IPS-NIHi7 (cell line): ENCODE measurements at regions not wholly inside any gene's neighbourhood (a gene's known extent, or its start where the extent isn't known, plus 50 kb on each side); places are given as distances from the start of the nearest gene placed in this dataset.
A peak's percentile ranks its signal among the peaks of the same experiment; 100 is the strongest.
"Not testable (repeated sequence)": the region's sequence is repeated elsewhere in the genome, so short reads cannot be mapped to it uniquely, and the experiment has no call there.

Experiments
- DNase-seq: peaks from one replicate; pipeline ENCODE4 v3.0.0; 2012; ENCODE audit warnings: mixed read lengths; ENCODE audit errors: extremely low spot score

GRCh38 chr12:46548605-46549071 is 176.1 kb upstream of the SLC38A2 start:
- no peak for DNase-seq

GRCh38 chr12:46547421-46548354 is 175.1 kb upstream of the SLC38A2 start:
- no peak for DNase-seq

DNA sequence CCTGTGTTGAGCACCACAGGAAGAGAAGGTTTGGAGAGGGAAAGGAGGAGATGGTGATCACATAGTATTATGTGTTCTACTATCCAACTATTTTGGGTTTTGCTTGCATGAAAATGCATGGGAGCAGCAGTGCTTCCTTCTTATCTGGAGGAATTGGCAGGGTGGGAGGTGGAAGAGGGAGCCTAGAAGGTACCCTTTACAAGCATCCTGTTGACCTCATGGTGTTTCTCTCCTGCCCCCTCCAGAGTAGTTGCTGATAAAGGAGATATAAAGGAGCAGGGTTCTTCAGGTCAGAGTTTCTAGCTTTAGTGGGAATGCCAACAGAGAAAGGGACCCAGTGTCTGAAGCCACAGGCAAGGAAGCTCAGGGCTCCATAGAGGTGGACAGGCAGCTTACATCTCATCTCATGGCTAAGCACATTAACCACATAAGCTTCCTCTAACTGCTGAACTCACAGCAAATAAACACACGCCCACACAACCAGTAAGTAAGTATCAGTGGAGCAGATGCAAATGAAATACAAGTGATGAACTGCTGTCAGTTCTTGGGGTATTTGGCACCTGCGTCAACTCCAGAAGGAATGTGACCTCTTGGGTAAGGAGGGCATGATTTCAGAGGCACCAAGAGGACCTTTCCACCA is 174.2 kb upstream of the SLC38A2 start:
- DNase-seq: no peak

DNA sequence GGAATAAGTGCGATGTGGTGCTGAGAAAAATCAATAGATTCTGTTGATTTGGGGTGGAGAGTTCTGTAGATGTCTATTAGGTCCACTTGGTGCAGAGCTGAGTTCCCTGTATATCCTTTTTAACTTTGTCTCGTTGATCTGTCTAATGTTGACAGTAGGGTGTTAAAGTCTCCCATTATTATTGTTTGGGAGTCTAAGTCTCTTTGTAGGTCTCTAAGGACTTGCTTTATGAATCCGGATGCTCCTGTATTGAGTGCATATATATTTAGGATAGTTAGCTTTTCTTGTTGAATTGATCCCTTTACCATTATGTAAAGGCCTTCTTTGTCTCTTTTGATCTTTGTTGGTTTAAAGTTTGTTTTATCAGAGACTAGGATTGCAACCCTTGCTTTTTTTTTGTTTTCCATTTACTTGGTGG is 170.8 kb upstream of the SLC38A2 start:
- DNase-seq: not testable (repeated sequence)

DNA sequence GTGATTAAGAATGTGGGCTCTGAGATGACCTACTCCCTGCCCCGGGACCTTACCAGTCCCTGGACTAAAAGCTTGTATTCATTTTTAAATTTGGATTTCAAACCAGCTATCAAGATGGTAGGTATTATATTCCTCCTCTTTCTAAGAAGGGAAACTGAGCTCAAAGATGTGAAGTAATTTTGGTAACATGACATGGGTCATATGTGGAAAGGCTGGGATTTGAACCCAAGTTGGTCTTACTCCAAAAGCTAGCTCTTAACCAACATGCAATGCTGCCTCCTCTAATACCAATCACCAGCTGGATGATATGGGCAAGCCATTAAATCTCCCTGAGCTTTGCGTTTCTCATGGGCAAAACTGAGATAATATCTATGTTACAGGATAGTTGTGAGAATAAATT is 166.4 kb upstream of the SLC38A2 start:
- DNase-seq: no peak

DNA sequence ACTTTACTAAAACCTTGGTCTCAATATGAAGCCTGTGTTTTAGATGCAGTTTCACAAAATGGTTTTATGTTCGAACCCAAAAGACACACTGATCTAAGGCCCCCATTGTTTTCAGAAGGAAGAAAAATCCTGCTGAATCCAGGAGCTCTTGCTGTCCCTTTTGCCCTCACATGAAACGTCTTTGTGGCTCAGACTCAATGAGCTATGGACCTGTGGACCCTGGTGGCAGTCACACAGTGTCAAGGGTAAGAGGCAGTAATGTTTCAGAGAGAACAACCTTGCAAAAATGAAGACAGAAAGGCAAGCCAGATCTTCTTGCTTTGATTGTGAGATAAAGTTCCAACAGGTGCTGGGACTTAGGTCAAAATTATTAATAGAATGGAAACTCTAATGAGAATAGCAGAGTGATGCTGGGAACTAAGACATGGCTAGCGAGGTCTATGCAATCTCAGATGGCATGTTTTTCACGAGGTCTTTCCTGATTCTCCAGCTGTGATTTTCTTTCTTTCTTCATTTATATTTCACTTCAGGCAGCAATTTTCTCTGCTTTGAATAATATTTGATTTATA is 164.9 kb upstream of the SLC38A2 start:
- no peak for DNase-seq

DNA sequence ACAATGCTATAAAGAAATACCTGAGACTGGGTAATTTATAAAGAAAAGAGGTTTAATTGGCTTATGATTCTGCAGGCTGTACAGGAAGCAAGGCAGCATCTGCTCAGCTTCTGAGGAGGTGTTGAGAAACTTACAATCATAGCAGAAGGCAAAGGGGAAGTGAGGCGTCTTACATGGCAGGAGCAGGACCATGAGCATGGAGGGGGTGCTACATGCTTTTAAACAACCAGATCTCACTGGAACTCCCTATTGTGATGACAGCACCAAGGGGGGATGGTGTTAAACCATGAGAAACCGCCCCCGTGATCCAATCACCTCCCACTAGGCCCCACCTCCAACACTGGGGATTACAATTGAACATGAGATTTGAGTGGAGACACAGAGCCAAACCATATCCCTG is 163.7 kb upstream of the SLC38A2 start:
- DNase-seq: not testable (repeated sequence)

DNA sequence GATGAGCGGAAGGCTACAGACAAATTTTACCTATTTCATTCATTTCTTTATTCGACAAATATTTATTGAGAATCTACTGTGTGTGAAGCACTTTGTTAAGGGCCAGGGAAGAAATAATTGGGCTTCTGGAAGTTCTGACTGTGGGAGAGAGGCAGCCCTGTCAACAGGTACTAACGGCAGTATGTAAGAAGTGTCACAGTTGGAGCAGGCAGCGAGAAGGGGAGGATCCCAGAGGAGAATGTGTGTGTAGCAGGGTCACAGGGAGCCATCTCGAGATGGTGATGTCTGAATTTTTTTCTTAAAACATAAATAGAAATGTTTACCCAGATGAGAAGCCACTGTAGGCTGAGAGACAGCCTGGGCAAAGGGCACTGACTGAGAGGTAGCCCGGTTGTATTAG is 163.3 kb upstream of the SLC38A2 start:
- no peak for DNase-seq

- no peak for DNase-seq
These were observed 162.8 kb upstream of the SLC38A2 start for GRCh38 chr12:46535376-46535775.

DNA sequence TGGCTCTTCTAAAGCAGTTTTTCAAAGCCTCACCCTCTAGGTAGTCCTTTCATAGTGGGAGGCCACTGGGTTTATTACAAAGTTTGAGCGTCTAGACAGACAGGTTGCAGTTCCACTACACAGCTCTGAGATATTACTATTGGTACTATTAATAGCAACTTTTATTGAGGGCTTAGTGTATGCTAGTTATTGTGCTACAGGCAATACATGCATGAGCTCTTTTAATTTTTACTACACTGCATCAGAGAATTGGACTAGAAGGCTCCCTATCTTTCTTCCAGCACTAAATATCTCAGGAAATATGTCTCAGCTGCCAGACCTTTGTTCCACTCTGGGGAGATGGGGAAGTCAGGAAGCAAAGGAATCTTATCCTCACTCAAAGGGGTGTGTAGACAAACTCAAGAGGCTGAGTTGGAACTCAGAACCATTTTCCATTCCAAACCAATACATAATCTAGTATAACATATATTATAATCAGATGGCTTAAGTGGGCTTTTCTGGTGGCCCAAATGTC is 161.8 kb upstream of the SLC38A2 start:
- DNase-seq: no peak

- no peak for DNase-seq
These were observed 161.2 kb upstream of the SLC38A2 start for GRCh38 chr12:46533723-46534122.

DNA sequence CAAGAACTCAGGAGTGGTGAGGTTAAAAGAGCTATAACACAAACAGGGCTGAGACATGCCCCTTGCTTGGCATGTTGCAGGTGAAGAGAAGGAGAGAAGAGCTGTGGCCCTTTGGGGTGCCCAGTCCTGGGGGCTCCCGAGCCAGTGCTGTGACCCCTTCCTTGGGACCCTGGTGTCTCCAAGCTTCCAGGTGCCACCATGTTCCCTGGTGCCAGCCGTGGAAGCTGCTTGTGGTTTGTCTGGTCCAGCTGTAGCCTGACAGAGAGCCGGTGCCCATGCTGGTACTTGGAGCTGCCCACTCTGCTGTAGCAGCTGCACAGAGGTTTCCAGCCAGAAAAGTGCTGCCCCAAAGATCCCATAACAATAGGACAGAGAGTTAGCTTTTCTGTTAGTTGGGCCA is 159.2 kb upstream of the SLC38A2 start:
- no peak for DNase-seq

DNA sequence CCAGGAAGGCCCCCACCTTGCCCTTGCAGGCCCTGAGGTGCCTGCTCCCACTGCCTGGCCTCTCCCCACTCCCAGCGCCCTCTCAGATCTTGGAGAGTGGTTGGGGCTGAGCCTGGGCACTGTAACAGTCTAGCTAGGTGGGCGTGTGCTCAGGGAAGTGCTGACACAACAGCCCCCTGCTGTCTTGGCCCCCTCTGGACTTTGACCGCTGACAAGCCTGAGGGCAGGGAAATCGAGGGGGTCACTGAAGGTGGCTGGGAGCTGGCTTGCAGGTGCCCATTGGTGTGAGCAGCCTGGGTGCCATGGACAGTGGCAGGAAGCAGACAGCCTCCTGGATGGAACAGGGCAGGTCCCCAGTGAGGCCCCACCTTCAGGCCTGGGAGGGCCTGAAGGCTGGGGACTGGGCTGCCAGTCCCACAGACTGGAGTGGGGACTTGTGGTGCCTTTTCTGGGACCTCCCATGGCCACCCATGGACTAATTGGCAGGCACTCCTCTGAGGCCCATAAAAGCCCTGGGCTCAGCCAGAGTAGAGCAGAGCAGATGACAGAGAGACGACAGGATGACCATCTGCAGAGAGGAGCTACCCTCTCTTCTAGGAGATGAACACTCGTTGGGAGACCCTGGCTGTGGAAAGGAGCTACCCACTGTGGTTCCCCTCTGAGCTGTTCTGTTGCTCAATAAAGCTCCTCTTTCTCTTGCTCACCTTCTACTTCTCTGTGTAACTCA is 158.6 kb upstream of the SLC38A2 start:
- no peak for DNase-seq

DNA sequence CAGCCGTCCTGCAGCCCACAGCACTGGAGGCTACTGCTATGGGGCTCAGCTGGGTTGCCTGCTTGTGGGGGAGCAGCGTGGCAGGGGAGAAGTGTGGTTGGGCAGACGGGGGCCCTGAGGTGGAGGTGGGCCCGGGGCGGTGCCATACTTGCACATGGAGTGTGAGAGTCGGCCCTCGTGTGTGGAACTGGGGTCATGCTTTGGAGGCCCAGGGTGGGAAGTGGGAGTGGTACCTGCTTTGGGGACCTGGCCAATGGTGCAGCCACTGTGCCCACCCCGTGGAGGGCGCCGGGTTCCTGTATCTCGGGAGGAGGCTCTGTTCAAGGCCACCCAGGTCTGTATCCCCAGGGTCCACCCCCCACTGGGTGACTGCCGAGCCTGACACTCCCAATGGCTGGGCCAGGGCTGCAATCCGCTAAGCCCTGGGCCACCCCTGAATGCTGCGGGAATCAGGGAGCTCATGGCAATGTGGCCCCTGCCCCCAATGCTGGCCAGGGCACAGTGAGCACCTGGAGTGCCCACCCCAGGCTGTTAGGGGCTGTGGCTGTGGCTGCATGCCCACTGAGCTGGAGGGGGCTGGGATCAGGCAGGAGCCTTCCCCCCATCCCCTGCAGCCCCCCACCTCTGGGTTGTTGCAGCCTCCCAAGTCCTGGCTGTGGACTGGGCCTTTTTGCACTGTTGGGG is 157.9 kb upstream of the SLC38A2 start:
- no peak for DNase-seq

DNA sequence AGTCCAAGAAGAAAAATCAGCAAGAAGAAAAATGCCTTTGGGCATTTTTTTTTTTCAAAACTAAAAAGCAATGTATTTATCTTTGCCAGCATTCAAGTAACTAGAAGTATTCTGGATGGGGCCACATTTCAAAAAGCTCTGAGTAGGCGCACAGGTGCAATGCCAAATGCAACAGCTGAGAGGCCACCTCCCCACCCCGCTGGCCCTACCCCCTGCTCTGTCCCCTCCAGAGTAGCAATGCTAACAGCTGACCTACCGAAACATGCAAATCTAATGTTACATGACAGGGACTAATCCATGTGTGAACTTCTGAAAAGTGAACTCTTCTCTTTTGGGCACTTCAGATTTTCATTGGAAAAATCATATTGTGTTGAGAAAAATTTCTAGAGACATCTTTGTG is 153.7 kb upstream of the SLC38A2 start:
- DNase-seq: no peak

- peak; percentile 14 for DNase-seq
These were observed 152.2 kb upstream of the SLC38A2 start for GRCh38 chr12:46524778-46525177.

GRCh38 chr12:46523863-46524770 is 151.5 kb upstream of the SLC38A2 start:
- no peak for DNase-seq

- DNase-seq: no peak
These were observed 150.9 kb upstream of the SLC38A2 start for GRCh38 chr12:46523446-46523845.

DNA sequence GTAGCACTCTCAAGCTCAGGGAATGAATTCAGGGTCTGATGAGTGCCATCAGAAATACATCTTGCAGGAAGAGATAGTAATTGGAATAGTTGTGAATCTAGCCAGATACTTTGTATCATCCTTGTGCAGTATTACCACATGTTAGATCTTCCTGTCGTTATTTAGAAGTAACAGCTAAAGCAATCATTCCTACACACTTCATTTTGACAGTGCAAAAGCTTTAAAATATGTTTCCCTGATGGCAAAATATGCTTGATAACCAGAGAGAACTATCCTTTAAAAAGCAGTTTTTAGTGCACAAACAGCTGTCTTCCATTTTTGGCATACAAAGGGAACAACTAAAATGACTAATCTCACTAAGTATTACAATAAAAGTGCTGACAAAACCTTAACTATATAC is 149.5 kb upstream of the SLC38A2 start:
- DNase-seq: no peak

- DNase-seq: no peak
These were observed 148.6 kb upstream of the SLC38A2 start for GRCh38 chr12:46521145-46521544.
